Upper lobe of right lung (tissue), 1 donor: ENCODE measurements at regions not wholly inside any gene's neighbourhood (a gene's known extent, or its start where the extent isn't known, plus 50 kb on each side); places are given as distances from the start of the nearest gene placed in this dataset.

ENCODE experiments used
- ATAC-seq: fragments of 200-7000 bp; cut with Tn5 transposase; one replicate; pipeline ENCODE4 v1.9.1; 2020; ENCODE audit warnings: mild to moderate bottlenecking, moderate library complexity
- DNase-seq: peaks from one replicate; pipeline ENCODE4 v3.0.0-alpha.2; 2020
- H3K27ac ChIP-seq: fragments of 200-600 bp; one replicate; pipeline ENCODE4 v1.8.0; 2022
- H3K27me3 ChIP-seq: fragments of 200-600 bp; one replicate; pipeline ENCODE4 v1.8.0; 2022; ENCODE audit warnings: mild to moderate bottlenecking
- H3K36me3 ChIP-seq: fragments of 200-600 bp; one replicate; pipeline ENCODE4 v1.8.0; 2022
- H3K4me1 ChIP-seq: fragments of 200-600 bp; one replicate; pipeline ENCODE4 v1.8.0; 2022
- H3K4me3 ChIP-seq: fragments of 200-600 bp; one replicate; pipeline ENCODE4 v1.8.0; 2022; ENCODE audit warnings: mild to moderate bottlenecking
- H3K9me3 ChIP-seq: fragments of 200-600 bp; one replicate; pipeline ENCODE4 v1.8.0; 2022
- CTCF ChIP-seq: fragments of 200-600 bp; IDR thresholded peaks from one replicate; pipeline ENCODE4 v1.8.0; 2022; ENCODE audit warnings: antibody characterized with exemption
- intact Hi-C: fragments of 100-400 bp; cut with DNase I; formaldehyde crosslinking; loops from one replicate; pipeline ENCODE4 v1.11.0; 2022
- donor health status: DM: no; HTN: yes; CAD: no; lungs with severe emphysema.

- H3K9me3 ChIP-seq, result no peaks in the 10 kb centered on the region
- TF ChIP-seq CTCF, result no peak
- H3K36me3 ChIP-seq, result no peaks in the 10 kb centered on the region
- no peaks in the 10 kb centered on the region for H3K4me1 ChIP-seq
- ATAC-seq, result no peak
- no peak for DNase-seq
- H3K27me3 ChIP-seq, result no peaks in the 10 kb centered on the region
- intact Hi-C loops, result no loop called here
- no peak overlapping the region for H3K27ac ChIP-seq
- no peak overlapping the region for H3K4me3 ChIP-seq
Observed at GRCh38 chr11:21949763-21950413, 243.0 kb upstream of the ANO5 start.

GRCh38 chr11:21963013-21963412 is 229.9 kb upstream of the ANO5 start:
- no peaks in the 10 kb centered on the region for H3K4me1 ChIP-seq
- no peak overlapping the region for H3K4me3 ChIP-seq
- DNase-seq (no peak), ATAC-seq (no peak)
- H3K27ac ChIP-seq, result no peak overlapping the region
- H3K27me3 ChIP-seq, result no peaks in the 10 kb centered on the region
- no peak for TF ChIP-seq CTCF
- intact Hi-C loops, result no loop called here
- no peaks in the 10 kb centered on the region for H3K9me3 ChIP-seq
- no peaks in the 10 kb centered on the region for H3K36me3 ChIP-seq

GRCh38 chr11:21965221-21965620 is 227.7 kb upstream of the ANO5 start:
- H3K4me3 ChIP-seq, result no peak overlapping the region
- intact Hi-C loops, result no loop called here
- no peaks in the 10 kb centered on the region for H3K36me3 ChIP-seq
- H3K27ac ChIP-seq, result no peak overlapping the region
- H3K4me1 ChIP-seq, result no peaks in the 10 kb centered on the region
- ATAC-seq (no peak), DNase-seq (no peak)
- no peaks in the 10 kb centered on the region for H3K9me3 ChIP-seq
- TF ChIP-seq CTCF, result no peak
- no peaks in the 10 kb centered on the region for H3K27me3 ChIP-seq

GRCh38 chr11:21968702-21969101 is 224.2 kb upstream of the ANO5 start:
- H3K9me3 ChIP-seq, result no peaks in the 10 kb centered on the region
- no peak for DNase-seq
- H3K36me3 ChIP-seq, result no peaks in the 10 kb centered on the region
- H3K4me3 ChIP-seq, result no peak overlapping the region
- ATAC-seq, result no peak
- intact Hi-C loops, result no loop called here
- H3K27ac ChIP-seq, result no peak overlapping the region
- no peak for TF ChIP-seq CTCF
- no peaks in the 10 kb centered on the region for H3K4me1 ChIP-seq
- H3K27me3 ChIP-seq, result no peaks in the 10 kb centered on the region

- no peaks in the 10 kb centered on the region for H3K4me1 ChIP-seq
- intact Hi-C loops, result no loop called here
- no peaks in the 10 kb centered on the region for H3K27me3 ChIP-seq
- ATAC-seq (no peak), DNase-seq (no peak)
- no peak overlapping the region for H3K4me3 ChIP-seq
- no peaks in the 10 kb centered on the region for H3K9me3 ChIP-seq
- H3K36me3 ChIP-seq, result no peaks in the 10 kb centered on the region
- TF ChIP-seq CTCF, result no peak
- no peak overlapping the region for H3K27ac ChIP-seq
Observed at GRCh38 chr11:21969841-21970240, 223.0 kb upstream of the ANO5 start.

- no peaks in the 10 kb centered on the region for H3K36me3 ChIP-seq
- ATAC-seq (no peak), DNase-seq (no peak)
- H3K27ac ChIP-seq, result no peak overlapping the region
- H3K4me1 ChIP-seq, result no peaks in the 10 kb centered on the region
- no peaks in the 10 kb centered on the region for H3K9me3 ChIP-seq
- no peaks in the 10 kb centered on the region for H3K27me3 ChIP-seq
- intact Hi-C loops, result no loop called here
- no peak overlapping the region for H3K4me3 ChIP-seq
- TF ChIP-seq CTCF, result no peak
Observed at GRCh38 chr11:21975242-21975641, 217.6 kb upstream of the ANO5 start.
